Uterus (tissue), 3 donors: ENCODE measurements at regions not wholly inside any gene's neighbourhood (a gene's known extent, or its start where the extent isn't known, plus 50 kb on each side); places are given as distances from the start of the nearest gene placed in this dataset.

Source experiments
- DNase-seq, 2 donors: peaks; one replicate each; pipeline ENCODE4 v3.0.0-alpha.2; 2019 to 2020
- H3K27ac ChIP-seq, 2 donors: fragments of 200-600 bp; sonication (generic); 1 replicate in 1 of 2; 2 replicates in 1 of 2; pipeline ENCODE4 v1.5.1; 2016 to 2018
- H3K27me3 ChIP-seq, 2 donors: fragments of 200-600 bp; sonication (generic); one replicate each; pipeline ENCODE4 v1.5.1; 2018 to 2019; ENCODE audit warnings: control low read depth in 1 of 2
- H3K36me3 ChIP-seq, 2 donors: fragments of 200-600 bp; sonication (generic); one replicate each; pipeline ENCODE4 v1.5.1; 2019; ENCODE audit warnings: control low read depth in 1 of 2
- H3K4me1 ChIP-seq, 2 donors: fragments of 200-600 bp; sonication (generic); one replicate each; pipeline ENCODE4 v1.5.1; 2018 to 2019; ENCODE audit warnings: control low read depth in 1 of 2
- H3K4me3 ChIP-seq, 2 donors: fragments of 200-600 bp; sonication (generic); 1 replicate in 1 of 2; 2 replicates in 1 of 2; pipeline ENCODE4 v1.5.1; 2018 to 2019; ENCODE audit warnings: mild to moderate bottlenecking in 1 of 2
- H3K9me3 ChIP-seq, 2 donors: fragments of 200-600 bp; sonication (generic); one replicate each; pipeline ENCODE4 v1.5.1; 2019; ENCODE audit warnings: control low read depth in 1 of 2
- POLR2A ChIP-seq, 2 donors: fragments of 450-650 bp; IDR thresholded peaks; one replicate each; pipeline ENCODE4 v1.6.1; 2016; ENCODE audit warnings: antibody characterized with exemption in 2 of 2, mild to moderate bottlenecking in 1 of 2, moderate library complexity in 1 of 2
- intact Hi-C: fragments of 100-400 bp; cut with DNase I; formaldehyde crosslinking; loops from one replicate; pipeline ENCODE4 v1.15.1; 2023; ENCODE audit warnings: low total_unique reads
- TF ChIP-seq, protein P1 (sequence below), 4 experiments: fragments of 200-600 bp in 2 of 4; fragments of 450-650 bp in 2 of 4; sonication (generic) in 2 of 4; IDR thresholded peaks; one replicate each; pipeline ENCODE4 v1.5.1; 2016 to 2019; ENCODE audit warnings: antibody characterized with exemption in 4 of 4, mild to moderate bottlenecking in 2 of 4, moderate library complexity in 1 of 4
- donor health status: DM: yes; HTN: yes; CAD: no.

DNA sequence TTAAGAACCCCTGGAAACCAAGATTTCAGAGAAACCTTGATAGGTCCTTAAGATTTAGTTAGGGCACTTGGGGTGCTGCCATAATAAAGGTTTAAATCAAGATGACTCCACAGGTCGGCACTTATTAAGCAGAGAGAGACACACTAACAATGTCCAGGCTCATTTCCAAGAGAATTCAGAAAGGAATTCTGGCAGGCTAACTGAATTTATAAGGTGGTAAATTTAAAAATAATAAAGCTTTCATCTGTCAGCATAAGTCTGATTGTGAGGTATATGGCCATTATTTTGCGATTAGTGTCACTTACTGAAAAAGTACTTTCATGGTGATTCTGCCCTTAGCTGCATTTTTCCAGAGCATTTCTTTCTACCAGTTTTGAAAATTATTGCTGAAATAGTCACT is 472.7 kb downstream of the ARAP2 start:
- no peaks in the 10 kb centered on the region for H3K36me3 ChIP-seq
- H3K4me3 ChIP-seq, result no peak overlapping the region
- intact Hi-C loops, result no loop called here
- no peak for DNase-seq
- H3K27me3 ChIP-seq, result no peaks in the 10 kb centered on the region
- TF ChIP-seq, protein P1, sequence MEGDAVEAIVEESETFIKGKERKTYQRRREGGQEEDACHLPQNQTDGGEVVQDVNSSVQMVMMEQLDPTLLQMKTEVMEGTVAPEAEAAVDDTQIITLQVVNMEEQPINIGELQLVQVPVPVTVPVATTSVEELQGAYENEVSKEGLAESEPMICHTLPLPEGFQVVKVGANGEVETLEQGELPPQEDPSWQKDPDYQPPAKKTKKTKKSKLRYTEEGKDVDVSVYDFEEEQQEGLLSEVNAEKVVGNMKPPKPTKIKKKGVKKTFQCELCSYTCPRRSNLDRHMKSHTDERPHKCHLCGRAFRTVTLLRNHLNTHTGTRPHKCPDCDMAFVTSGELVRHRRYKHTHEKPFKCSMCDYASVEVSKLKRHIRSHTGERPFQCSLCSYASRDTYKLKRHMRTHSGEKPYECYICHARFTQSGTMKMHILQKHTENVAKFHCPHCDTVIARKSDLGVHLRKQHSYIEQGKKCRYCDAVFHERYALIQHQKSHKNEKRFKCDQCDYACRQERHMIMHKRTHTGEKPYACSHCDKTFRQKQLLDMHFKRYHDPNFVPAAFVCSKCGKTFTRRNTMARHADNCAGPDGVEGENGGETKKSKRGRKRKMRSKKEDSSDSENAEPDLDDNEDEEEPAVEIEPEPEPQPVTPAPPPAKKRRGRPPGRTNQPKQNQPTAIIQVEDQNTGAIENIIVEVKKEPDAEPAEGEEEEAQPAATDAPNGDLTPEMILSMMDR (IDR thresholded peaks at IDR 0.05), result no peak
- no peaks in the 10 kb centered on the region for H3K4me1 ChIP-seq
- H3K9me3 ChIP-seq, result no peaks in the 10 kb centered on the region
- no peak overlapping the region for H3K27ac ChIP-seq

DNA sequence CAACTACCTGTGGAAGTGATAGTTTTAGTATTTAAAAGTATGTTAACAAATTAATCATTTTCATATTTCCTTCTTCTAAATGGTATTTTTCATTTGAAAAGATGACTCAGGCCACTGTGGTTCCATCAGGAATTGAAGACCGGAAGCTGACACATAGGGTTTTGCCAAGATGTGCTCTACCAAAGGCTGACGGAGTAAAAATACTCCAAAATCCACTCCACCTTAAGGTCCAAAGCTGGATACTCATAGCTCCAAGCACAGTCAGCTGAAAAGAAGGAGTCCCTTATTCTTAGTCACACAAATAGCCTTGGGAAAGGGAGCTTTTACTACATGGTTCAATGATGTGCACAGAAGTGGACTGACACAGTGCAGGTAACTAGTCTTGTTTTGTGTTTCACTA is 472.0 kb downstream of the ARAP2 start:
- H3K36me3 ChIP-seq, result no peaks in the 10 kb centered on the region
- H3K4me1 ChIP-seq, result no peaks in the 10 kb centered on the region
- TF ChIP-seq, protein P1 (IDR thresholded peaks at IDR 0.05), result no peak
- no peak for TF ChIP-seq POLR2A (IDR thresholded peaks at IDR 0.05)
- no peak for DNase-seq
- H3K4me3 ChIP-seq, result no peak overlapping the region
- H3K9me3 ChIP-seq, result no peaks in the 10 kb centered on the region
- H3K27me3 ChIP-seq, result no peaks in the 10 kb centered on the region
- H3K27ac ChIP-seq, result no peak overlapping the region
- intact Hi-C loops, result no loop called here

DNA sequence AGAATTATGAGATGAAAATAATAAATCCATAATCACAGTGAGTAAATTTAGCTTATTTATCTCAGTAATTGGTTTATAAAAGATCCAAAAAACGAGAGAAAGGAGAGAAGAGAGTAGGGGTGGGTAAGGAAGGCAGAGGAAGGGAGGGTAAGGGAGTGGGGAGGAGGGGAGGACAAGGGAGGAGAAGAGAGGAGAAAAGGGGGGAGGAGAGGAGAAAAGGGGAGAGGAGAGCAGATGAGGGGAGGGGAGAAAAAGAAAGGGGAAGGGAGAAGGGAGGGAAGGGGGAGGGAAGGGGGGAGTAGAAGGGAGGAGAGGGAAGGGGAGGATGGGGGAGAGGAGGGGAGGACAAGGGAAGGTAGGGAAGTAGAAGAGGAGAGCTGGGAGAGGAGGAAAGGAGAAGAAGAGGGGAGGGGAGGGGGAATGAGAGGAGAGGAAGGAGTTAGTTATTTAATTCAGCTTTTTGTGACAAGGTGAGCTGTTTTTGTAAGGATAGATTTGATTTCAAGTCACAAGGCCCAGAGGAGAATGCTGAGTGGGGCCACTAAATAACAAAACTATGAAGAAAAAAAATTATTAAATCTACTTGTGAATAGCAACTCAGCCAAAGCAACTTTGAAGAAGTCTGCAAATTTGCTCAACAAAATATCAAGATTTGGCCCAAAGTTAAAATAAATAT is 454.3 kb downstream of the ARAP2 start:
- DNase-seq, result no peak
- no peak for TF ChIP-seq POLR2A (IDR thresholded peaks at IDR 0.05)
- TF ChIP-seq, protein P1 (IDR thresholded peaks at IDR 0.05), result no peak
- no peaks in the 10 kb centered on the region for H3K36me3 ChIP-seq

DNA sequence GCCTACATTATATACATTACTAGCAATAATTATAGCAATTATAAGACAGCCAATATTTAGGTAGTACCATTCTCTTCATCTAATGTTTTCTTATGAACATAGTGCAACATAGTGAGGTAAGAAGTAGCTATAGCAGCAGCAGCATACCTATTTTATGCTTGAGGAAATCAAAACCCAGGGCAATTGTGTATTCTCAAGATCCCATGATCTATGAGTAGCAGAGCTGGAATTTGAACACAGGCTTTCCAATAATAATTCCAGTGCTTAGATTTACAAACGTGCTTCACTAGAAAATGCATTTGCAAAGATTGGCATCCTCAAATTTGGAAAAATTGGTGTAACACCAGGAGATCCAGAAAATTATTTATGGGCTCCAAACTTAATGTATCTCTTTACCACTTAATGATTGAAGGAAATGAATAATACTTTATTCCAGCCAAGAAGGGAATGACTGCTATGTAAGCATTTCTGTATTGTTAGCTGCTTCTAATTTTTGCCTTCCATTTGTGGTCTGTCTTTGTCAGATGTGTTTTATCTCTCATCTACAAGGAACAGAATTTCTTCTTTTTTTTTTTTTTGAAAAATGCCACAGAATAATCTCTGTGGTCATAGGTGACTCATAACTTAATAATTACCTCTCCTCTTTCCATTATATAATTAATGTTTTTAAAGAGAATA is 451.1 kb downstream of the ARAP2 start:
- no peaks in the 10 kb centered on the region for H3K4me1 ChIP-seq
- intact Hi-C loops, result no loop called here

More for the DNA sequence above, 454.3 kb downstream of the ARAP2 start:
- intact Hi-C loops, result no loop called here
- Histone ChIP-seq H3K4me1 (no peaks in the 10 kb centered on the region), H3K4me3 (no peak overlapping the region), H3K9me3 (no peaks in the 10 kb centered on the region), H3K27me3 (no peaks in the 10 kb centered on the region), H3K27ac (no peak overlapping the region)

DNA sequence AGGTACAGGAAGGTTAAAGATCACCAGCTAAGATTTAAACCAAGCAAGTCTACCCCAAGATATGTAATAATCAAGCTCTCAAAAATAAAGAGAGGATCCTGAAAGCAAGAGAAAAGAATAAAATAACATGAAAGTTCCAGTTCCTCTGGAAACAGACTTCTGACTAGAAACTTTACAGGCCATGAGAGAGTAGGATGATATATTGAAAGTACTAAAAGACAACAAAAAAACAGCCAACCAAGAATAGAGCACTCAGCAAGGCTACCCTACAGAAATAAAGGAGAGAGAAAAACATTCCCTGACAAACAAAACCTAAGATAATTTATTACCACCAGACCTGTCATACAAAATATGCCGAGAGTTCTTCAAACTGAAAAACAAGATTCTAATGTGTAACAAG is 450.5 kb downstream of the ARAP2 start:
- TF ChIP-seq, protein P1 (IDR thresholded peaks at IDR 0.05), result no peak
- no peak for TF ChIP-seq POLR2A (IDR thresholded peaks at IDR 0.05)
- Histone ChIP-seq H3K4me3 (no peak overlapping the region), H3K4me1 (no peaks in the 10 kb centered on the region), H3K27ac (no peak overlapping the region), H3K36me3 (no peaks in the 10 kb centered on the region), H3K27me3 (no peaks in the 10 kb centered on the region), H3K9me3 (no peaks in the 10 kb centered on the region)
- intact Hi-C loops, result no loop called here
- no peak for DNase-seq

More for the DNA sequence above, 451.1 kb downstream of the ARAP2 start:
- Histone ChIP-seq H3K27me3 (no peaks in the 10 kb centered on the region), H3K4me3 (no peak overlapping the region), H3K27ac (no peak overlapping the region), H3K36me3 (no peaks in the 10 kb centered on the region), H3K9me3 (no peaks in the 10 kb centered on the region)
- TF ChIP-seq, protein P1 (IDR thresholded peaks at IDR 0.05), result no peak
- no peak for TF ChIP-seq POLR2A (IDR thresholded peaks at IDR 0.05)
- DNase-seq, result no peak
